ENCODE measurements at regions not wholly inside any gene's neighbourhood (a gene's known extent, or its start where the extent isn't known, plus 50 kb on each side); places are given as distances from the start of the nearest gene placed in this dataset.
"Not testable (repeated sequence)": the region's sequence is repeated elsewhere in the genome, so short reads cannot be mapped to it uniquely, and the experiment has no call there.

- TF ChIP-seq BACH1 (tag; IDR thresholded peaks at IDR 0.05); CCAR2 (IDR thresholded peaks at IDR 0.05; ENCODE audit: low read depth, low read length); PRPF4 (IDR thresholded peaks at IDR 0.05; ENCODE audit: insufficient read depth, low read depth, low read length, poor library complexity, severe bottlenecking); ESRRA (IDR thresholded peaks at IDR 0.05; ENCODE audit: borderline replicate concordance, low read depth); U2AF1 (optimal IDR thresholded peaks at IDR 0.05; ENCODE audit: low read depth, low read length); SP2 (IDR thresholded peaks at IDR 0.05; ENCODE audit: extremely low read depth, low read depth, low read length, poor library complexity, severe bottlenecking); RBM22 (IDR thresholded peaks at IDR 0.05; ENCODE audit: low read depth, low read length, poor library complexity, severe bottlenecking); PHF8 (IDR thresholded peaks at IDR 0.05; ENCODE audit: borderline replicate concordance, low read length): not testable (repeated sequence)
- TF ChIP-seq, protein P1, sequence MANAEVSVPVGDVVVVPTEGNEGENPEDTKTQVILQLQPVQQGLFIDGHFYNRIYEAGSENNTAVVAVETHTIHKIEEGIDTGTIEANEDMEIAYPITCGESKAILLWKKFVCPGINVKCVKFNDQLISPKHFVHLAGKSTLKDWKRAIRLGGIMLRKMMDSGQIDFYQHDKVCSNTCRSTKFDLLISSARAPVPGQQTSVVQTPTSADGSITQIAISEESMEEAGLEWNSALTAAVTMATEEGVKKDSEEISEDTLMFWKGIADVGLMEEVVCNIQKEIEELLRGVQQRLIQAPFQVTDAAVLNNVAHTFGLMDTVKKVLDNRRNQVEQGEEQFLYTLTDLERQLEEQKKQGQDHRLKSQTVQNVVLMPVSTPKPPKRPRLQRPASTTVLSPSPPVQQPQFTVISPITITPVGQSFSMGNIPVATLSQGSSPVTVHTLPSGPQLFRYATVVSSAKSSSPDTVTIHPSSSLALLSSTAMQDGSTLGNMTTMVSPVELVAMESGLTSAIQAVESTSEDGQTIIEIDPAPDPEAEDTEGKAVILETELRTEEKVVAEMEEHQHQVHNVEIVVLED (CRISPR knock-in tag; IDR thresholded peaks at IDR 0.05), result not testable (repeated sequence)
Observed at GRCh38 chr6:139697856-139698255, 323.4 kb upstream of the CITED2 start.

Data from K562 (cell line).